GM12873 (cell line): ENCODE measurements at regions not wholly inside any gene's neighbourhood (a gene's known extent, or its start where the extent isn't known, plus 50 kb on each side); places are given as distances from the start of the nearest gene placed in this dataset.

Source experiments
- TF ChIP-seq, protein P1 (sequence below): IDR thresholded peaks from 2 replicates; pipeline ENCODE4 v1.5.1; 2012; ENCODE audit warnings: low read depth, mild to moderate bottlenecking, moderate library complexity, low read length, control low read depth; ENCODE audit not compliant: insufficient read depth; ENCODE audit errors: missing control alignments

DNA sequence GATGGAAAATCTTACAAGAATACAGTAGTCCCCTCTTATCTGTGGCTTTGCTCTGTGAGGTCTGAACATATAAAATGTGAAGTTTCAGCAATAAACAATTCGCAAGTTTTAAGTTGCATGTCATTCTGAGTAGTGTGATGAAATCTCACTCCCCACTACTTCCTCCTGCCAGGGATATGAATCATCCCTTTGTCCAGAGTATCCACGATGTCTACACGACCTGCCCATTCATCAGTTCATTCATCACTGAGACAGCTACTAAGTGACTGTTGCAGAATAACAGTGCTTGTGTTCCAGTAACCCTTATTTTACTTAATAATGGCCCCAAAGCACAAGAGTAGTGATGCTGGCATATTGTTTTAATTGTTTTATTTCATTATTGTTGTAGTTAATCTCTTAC is 489.2 kb upstream of the UBE2E2 start:
- TF ChIP-seq, protein P1, sequence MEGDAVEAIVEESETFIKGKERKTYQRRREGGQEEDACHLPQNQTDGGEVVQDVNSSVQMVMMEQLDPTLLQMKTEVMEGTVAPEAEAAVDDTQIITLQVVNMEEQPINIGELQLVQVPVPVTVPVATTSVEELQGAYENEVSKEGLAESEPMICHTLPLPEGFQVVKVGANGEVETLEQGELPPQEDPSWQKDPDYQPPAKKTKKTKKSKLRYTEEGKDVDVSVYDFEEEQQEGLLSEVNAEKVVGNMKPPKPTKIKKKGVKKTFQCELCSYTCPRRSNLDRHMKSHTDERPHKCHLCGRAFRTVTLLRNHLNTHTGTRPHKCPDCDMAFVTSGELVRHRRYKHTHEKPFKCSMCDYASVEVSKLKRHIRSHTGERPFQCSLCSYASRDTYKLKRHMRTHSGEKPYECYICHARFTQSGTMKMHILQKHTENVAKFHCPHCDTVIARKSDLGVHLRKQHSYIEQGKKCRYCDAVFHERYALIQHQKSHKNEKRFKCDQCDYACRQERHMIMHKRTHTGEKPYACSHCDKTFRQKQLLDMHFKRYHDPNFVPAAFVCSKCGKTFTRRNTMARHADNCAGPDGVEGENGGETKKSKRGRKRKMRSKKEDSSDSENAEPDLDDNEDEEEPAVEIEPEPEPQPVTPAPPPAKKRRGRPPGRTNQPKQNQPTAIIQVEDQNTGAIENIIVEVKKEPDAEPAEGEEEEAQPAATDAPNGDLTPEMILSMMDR = no peak

DNA sequence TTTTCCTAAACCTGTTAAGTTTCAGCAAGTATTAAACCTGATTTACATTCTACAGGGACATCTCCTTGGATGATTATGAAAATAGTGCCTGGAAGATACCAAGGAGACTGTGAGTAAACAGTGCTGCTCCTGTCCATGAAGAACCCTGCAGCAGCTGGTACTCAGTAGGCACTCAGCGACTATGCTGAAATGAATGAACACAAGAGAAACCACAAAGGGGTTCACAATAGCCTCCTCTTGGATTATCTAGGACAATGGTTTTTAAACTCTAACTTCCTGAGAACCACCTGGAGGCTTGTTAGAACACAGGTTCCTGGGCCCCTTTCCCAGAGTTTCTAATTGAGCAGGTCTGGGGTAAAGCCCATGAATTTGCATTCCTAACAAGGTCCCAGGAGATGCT is 488.4 kb upstream of the UBE2E2 start:
- TF ChIP-seq, protein P1 = no peak

DNA sequence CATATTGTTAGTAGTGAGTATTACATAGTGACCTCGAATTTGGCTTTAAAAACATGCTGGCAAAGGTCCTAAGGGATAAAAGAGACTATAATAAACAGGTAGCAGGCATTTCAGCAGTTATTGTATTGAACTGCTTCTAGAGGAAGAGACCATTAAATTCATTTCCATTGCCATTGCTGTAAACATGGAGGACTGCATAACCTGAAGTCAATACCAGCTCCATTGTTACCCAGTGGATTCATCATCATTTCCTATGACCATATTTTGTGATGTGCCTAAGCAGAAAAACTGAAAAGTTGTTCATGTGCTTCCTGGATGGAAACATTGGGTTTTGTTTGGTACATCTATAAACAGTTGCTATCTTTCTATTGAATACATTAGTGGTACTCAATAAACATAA is 482.5 kb upstream of the UBE2E2 start:
- TF ChIP-seq, protein P1 = no peak

DNA sequence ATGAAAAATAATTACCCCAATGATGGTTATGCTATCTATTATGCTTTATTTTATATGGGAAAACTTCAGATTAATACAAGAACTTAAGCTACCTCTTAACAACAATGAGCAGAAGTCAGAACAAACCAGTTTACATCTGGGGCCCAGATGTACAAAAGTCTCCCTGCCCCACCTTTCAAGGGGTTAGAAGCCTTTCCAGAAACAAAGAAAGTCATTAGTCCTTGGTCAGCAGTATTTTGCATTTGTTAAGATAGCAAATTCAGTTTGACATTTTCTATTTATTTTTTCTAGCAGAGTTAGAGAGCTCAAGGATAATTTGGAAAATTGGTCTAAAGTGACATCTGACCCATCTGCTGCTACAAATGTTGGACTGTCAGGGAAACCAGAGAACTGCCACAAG is 478.7 kb upstream of the UBE2E2 start:
- TF ChIP-seq, protein P1 = no peak

DNA sequence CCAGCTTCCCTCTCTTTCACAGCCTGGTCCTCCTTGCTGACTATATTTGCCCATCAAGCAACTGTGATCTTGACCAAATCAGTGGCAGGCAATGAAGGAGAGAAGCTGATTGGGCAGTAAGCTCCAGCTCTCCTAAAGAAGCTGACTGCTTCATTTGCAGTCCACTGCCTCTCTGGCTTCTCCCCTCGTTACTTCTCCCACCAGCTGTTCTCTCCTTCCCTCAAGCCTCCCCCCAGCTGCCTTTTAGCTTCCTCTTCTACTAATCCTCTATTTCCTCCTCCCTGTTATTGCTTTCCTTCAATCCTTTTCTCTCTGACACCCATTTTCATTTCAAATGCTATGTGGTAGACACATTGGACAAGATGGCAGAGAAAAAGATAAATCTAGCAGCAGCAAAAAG is 474.7 kb upstream of the UBE2E2 start:
- TF ChIP-seq, protein P1 = no peak

DNA sequence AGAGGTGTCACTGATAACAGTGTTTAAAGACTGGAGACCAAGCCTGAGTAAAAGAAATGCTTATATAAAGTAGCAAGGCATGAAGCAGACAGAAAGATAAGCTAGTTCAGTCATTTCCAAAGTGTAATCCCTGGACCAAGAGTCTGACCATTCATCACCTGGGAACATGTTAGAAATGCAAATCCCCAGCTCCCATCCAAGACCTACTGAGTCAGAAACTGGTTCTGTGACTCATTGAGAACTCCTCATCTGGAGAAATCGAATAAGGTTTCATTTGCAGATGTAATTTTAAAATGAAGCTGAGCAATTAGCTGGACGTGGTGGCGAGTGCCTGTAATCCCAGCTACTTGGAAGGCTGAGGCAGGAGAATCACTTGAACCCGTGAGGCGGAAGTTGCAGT is 473.9 kb upstream of the UBE2E2 start:
- TF ChIP-seq, protein P1 = no peak

DNA sequence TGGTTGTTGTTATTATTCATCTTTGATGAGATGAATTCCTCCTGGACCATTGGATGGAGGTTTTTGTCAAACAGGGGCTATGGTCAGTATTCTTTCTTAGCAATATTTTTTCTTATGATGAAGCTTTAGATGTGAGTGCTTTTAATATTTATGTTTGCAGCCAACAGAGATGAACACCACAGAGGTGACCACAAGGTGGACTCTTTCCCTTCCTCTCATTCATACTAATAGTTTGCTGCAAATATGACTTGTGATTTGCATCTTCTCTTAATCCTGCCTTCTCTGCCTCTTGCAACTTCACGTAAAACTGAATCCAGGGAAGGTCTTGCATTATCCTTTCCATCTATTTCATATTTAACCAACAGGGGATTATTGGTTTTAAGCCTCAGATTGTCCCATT is 473.1 kb upstream of the UBE2E2 start:
- TF ChIP-seq, protein P1 = peak; percentile 22

DNA sequence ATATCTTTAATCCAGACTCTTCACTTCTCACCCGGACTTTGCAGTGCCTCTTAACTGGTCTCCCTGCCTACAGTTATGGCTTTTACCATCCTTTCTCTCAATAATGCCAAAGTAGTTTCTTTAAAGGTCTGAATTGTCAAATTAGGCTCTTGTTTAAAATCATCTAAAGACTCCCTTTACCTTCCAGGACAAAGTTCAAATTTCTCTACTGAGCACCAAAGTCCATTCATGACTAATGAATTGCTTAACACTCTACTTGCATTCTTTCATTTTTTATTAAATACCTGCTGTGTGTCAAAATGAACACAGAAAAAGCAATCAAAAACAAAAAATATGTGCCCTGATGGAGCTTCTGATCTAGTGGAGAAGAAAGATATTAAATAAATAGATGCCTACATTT is 472.4 kb upstream of the UBE2E2 start:
- TF ChIP-seq, protein P1 = no peak
